Neural cell (in vitro differentiated cells): ENCODE measurements at regions not wholly inside any gene's neighbourhood (a gene's known extent, or its start where the extent isn't known, plus 50 kb on each side); places are given as distances from the start of the nearest gene placed in this dataset.
"Not testable (repeated sequence)": the region's sequence is repeated elsewhere in the genome, so short reads cannot be mapped to it uniquely, and the experiment has no call there.

Source experiments
- EP300 ChIP-seq: fragments of 450-650 bp; conservative IDR thresholded peaks from 2 replicates; pipeline ENCODE4 v1.6.1; 2014; ENCODE audit warnings: antibody characterized with exemption, mild to moderate bottlenecking, moderate library complexity; ENCODE audit not compliant: poor library complexity, severe bottlenecking
- EZH2 ChIP-seq: fragments of 200-600, 300-800 bp; shearing (Covaris generic), sonication (generic); IDR thresholded peaks from 2 replicates; pipeline ENCODE4 v1.6.1; 2014; ENCODE audit warnings: antibody characterized with exemption, low read length, borderline replicate concordance, mild to moderate bottlenecking; ENCODE audit not compliant: insufficient read depth, poor library complexity, severe bottlenecking
- MXI1 ChIP-seq: fragments of 450-650 bp; conservative IDR thresholded peaks from 2 replicates; pipeline ENCODE4 v1.6.1; 2014; ENCODE audit warnings: antibody characterized with exemption, mild to moderate bottlenecking; ENCODE audit not compliant: poor library complexity, severe bottlenecking
- POLR2AphosphoS5 ChIP-seq: IDR thresholded peaks from 2 replicates; pipeline ENCODE4 v1.6.1; 2012
- RAD21 ChIP-seq: fragments of 450-650 bp; conservative IDR thresholded peaks from 2 replicates; pipeline ENCODE4 v1.6.1; 2014; ENCODE audit warnings: antibody characterized with exemption, mild to moderate bottlenecking, moderate library complexity
- TAF1 ChIP-seq: IDR thresholded peaks from 2 replicates; pipeline ENCODE4 v1.6.1; 2012; ENCODE audit warnings: low read depth
- TF ChIP-seq, protein P1 (sequence below): fragments of 450-650 bp; IDR thresholded peaks from 2 replicates; pipeline ENCODE4 v1.5.1; 2014; ENCODE audit warnings: antibody characterized with exemption, mild to moderate bottlenecking, moderate library complexity; ENCODE audit not compliant: poor library complexity, severe bottlenecking
- TF ChIP-seq, protein P2 (sequence below): IDR thresholded peaks from 2 replicates; pipeline ENCODE4 v1.6.1; 2012; ENCODE audit warnings: borderline replicate concordance

DNA sequence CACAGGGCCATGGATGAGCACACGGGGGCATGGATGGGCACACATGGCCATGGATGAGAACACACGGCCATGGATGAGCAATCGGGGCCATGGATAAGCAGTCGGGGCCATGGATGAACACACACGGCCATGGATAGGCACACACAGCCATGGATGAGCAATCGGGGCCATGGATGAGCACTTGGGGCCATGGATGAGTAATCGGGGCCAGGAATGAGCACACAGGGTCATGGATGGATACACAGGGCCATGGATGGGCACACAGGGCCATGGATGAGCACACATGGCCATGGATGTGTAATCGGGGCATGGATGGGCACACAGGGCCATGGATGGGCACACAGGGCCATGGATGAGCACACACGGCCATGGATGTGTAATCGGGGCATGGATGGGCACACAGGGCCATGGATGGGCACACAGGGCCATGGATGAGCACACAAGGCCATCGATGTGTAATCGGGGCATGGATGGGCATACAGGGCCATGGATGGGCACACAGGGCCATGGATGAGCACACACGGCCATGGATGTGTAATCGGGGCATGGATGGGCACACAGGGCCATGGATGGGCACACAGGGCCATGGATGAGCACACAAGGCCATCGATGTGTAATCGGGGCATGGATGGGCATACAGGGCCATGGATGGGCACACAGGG is 191.9 kb upstream of the HDAC4 start:
- not testable (repeated sequence) for TF ChIP-seq RAD21, POLR2AphosphoS5, EZH2, TAF1, EP300, MXI1
- TF ChIP-seq, protein P1, sequence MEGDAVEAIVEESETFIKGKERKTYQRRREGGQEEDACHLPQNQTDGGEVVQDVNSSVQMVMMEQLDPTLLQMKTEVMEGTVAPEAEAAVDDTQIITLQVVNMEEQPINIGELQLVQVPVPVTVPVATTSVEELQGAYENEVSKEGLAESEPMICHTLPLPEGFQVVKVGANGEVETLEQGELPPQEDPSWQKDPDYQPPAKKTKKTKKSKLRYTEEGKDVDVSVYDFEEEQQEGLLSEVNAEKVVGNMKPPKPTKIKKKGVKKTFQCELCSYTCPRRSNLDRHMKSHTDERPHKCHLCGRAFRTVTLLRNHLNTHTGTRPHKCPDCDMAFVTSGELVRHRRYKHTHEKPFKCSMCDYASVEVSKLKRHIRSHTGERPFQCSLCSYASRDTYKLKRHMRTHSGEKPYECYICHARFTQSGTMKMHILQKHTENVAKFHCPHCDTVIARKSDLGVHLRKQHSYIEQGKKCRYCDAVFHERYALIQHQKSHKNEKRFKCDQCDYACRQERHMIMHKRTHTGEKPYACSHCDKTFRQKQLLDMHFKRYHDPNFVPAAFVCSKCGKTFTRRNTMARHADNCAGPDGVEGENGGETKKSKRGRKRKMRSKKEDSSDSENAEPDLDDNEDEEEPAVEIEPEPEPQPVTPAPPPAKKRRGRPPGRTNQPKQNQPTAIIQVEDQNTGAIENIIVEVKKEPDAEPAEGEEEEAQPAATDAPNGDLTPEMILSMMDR = not testable (repeated sequence)
- TF ChIP-seq, protein P2, sequence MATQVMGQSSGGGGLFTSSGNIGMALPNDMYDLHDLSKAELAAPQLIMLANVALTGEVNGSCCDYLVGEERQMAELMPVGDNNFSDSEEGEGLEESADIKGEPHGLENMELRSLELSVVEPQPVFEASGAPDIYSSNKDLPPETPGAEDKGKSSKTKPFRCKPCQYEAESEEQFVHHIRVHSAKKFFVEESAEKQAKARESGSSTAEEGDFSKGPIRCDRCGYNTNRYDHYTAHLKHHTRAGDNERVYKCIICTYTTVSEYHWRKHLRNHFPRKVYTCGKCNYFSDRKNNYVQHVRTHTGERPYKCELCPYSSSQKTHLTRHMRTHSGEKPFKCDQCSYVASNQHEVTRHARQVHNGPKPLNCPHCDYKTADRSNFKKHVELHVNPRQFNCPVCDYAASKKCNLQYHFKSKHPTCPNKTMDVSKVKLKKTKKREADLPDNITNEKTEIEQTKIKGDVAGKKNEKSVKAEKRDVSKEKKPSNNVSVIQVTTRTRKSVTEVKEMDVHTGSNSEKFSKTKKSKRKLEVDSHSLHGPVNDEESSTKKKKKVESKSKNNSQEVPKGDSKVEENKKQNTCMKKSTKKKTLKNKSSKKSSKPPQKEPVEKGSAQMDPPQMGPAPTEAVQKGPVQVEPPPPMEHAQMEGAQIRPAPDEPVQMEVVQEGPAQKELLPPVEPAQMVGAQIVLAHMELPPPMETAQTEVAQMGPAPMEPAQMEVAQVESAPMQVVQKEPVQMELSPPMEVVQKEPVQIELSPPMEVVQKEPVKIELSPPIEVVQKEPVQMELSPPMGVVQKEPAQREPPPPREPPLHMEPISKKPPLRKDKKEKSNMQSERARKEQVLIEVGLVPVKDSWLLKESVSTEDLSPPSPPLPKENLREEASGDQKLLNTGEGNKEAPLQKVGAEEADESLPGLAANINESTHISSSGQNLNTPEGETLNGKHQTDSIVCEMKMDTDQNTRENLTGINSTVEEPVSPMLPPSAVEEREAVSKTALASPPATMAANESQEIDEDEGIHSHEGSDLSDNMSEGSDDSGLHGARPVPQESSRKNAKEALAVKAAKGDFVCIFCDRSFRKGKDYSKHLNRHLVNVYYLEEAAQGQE = not testable (repeated sequence)
